Sigmoid colon (tissue), 4 donors: ENCODE measurements at regions not wholly inside any gene's neighbourhood (a gene's known extent, or its start where the extent isn't known, plus 50 kb on each side); places are given as distances from the start of the nearest gene placed in this dataset.

Experiments used
- CTCF ChIP-seq, 4 experiments: fragments of 450-650 bp in 3 of 4; fragments of 200-600 bp in 1 of 4; IDR thresholded peaks; one replicate each; pipeline ENCODE4 v1.5.1; 2016 to 2019; ENCODE audit warnings: antibody characterized with exemption in 4 of 4, mild to moderate bottlenecking in 3 of 4, moderate library complexity in 2 of 4
- POLR2A ChIP-seq, 2 donors: fragments of 450-650 bp; IDR thresholded peaks; one replicate each; pipeline ENCODE4 v1.6.1; 2016; ENCODE audit warnings: antibody characterized with exemption in 2 of 2, mild to moderate bottlenecking in 2 of 2, moderate library complexity in 2 of 2
- POLR2AphosphoS5 ChIP-seq, 4 donors: sonication (generic); formaldehyde crosslinking; IDR thresholded peaks; one replicate each; pipeline ENCODE4 v1.6.1; 2017; ENCODE audit warnings: antibody characterized with exemption in 4 of 4

DNA sequence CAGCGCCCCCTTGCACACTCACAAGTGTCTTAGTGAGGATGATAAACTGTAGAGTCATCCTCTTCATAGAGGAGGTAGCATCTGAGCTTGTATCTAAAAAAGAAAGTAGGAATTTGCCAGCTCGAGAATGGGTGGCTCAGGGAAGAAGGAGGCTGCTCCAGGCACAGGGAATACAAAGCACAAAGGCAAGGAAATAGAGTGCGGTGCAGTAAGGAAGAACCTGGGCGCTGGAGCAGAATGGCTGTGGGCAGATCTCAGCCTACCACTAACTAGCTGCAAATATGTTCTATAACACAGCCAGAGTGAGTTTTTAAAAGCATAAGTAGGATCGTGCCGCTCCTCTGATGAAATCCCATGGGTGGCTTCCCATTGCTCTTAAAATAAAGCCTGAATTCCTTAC, 61.6 kb upstream of the MAPK10 start:
- TF ChIP-seq POLR2AphosphoS5 (IDR thresholded peaks at IDR 0.05): no peak
- no peak for TF ChIP-seq CTCF (IDR thresholded peaks at IDR 0.05)
- no peak for TF ChIP-seq POLR2A (IDR thresholded peaks at IDR 0.05)
